ENCODE measurements at regions not wholly inside any gene's neighbourhood (a gene's known extent, or its start where the extent isn't known, plus 50 kb on each side); places are given as distances from the start of the nearest gene placed in this dataset.

- TF ChIP-seq, protein P1, sequence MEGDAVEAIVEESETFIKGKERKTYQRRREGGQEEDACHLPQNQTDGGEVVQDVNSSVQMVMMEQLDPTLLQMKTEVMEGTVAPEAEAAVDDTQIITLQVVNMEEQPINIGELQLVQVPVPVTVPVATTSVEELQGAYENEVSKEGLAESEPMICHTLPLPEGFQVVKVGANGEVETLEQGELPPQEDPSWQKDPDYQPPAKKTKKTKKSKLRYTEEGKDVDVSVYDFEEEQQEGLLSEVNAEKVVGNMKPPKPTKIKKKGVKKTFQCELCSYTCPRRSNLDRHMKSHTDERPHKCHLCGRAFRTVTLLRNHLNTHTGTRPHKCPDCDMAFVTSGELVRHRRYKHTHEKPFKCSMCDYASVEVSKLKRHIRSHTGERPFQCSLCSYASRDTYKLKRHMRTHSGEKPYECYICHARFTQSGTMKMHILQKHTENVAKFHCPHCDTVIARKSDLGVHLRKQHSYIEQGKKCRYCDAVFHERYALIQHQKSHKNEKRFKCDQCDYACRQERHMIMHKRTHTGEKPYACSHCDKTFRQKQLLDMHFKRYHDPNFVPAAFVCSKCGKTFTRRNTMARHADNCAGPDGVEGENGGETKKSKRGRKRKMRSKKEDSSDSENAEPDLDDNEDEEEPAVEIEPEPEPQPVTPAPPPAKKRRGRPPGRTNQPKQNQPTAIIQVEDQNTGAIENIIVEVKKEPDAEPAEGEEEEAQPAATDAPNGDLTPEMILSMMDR (IDR thresholded peaks at IDR 0.05): no peak
- no peak for TF ChIP-seq POLR2A (IDR thresholded peaks at IDR 0.05)
Observed at GRCh38 chr2:217360111-217360510, 500.2 kb upstream of the TNP1 start.
